HG02938 (cell line): ENCODE measurements at regions not wholly inside any gene's neighbourhood (a gene's known extent, or its start where the extent isn't known, plus 50 kb on each side); places are given as distances from the start of the nearest gene placed in this dataset.

ENCODE experiments used
- ATAC-seq: cut with Tn5 transposase; IDR thresholded peaks from one replicate; pipeline ENCODE4 v1.9.1; 2021; ENCODE audit warnings: mild to moderate bottlenecking, moderate library complexity; ENCODE audit not compliant: unreplicated experiment

- peak; percentile 42 for ATAC-seq
Observed at GRCh38 chr1:38558500-38559445, 300.8 kb downstream of the RRAGC start.

GRCh38 chr1:38558055-38558454 lies 301.5 kb downstream of the RRAGC start:
- no peak for ATAC-seq

DNA sequence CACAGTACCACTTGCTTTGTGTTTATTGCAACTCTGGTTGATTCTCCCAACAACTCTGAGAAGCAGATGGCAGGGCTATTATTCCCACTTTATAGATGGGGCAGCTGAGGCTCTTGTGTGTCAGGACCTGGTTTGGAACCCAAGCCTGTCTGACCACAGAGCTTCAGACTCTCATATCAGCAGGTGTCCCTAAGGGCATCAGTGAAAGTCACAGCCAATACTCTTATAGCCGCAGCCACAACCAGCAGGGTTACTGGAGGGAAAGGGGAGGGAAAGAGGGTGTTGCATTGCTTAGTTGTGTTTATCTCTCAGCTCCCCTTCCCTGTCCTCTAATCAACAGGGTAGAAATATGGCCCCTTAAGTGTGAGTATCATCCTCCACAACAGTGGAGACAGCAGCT lies 304.0 kb downstream of the RRAGC start:
- ATAC-seq = no peak

DNA sequence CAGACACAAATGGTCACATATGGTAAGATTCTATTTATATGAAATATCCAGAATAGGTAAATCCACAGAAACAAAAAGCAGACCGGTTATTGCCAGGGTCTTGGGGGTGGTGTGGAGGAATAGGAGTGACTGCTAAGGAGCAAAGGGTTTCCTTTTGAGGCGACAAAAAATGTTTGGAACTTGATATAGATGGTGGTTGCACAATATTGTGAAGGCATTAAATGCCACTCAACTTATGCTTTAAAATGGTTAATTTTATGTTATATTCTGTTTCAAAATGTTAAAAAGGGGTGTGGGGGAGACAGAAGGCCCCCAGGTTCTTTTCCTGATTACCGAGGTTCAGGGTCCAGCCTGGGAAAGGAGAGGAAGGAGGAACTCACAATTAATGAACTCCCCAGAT lies 304.4 kb downstream of the RRAGC start:
- ATAC-seq = no peak

DNA sequence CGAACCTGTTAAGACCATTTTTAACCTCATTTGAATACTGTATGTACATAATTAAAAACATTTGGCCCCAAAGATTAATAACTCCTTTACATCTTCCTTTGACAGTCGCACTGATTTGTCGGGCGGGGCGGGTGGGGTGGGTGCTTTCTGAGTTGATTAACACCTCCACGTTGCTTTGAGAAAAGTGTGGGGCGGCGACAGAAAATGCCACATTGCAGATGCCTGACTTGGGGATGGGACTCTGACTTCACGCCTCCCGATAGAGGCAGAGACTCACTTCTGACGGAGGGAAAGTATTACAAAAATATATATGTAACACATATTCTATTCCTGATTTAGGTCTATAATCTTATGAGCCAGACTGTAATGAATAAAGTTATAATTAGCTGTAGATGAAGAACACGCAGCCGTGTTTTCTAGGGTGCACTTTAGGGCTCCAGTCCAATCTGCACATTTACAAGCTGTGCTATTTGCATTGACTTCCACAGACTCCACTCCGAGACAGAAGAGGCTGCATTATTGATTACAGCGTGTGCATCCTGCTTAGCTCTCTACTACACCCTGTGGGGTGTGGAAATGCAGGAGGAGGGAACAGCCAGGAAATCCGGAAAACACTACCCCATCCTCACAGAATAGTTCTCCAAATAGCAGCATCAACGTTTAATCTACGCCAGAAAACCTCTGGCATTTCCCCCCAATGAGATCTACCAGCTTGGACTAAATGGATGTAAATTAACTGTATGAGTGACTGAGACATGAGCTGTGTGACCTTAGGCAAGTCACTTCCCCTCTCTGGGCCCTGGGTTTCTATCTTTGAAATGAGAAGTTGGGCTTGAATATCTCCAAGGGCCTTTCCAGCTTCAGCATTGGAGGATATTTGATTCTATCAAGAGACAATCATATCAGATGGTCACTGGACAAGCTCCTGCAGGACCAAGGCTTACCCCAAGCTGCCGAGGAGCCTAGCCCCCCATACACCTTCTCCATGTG lies 308.0 kb downstream of the RRAGC start:
- ATAC-seq = no peak

DNA sequence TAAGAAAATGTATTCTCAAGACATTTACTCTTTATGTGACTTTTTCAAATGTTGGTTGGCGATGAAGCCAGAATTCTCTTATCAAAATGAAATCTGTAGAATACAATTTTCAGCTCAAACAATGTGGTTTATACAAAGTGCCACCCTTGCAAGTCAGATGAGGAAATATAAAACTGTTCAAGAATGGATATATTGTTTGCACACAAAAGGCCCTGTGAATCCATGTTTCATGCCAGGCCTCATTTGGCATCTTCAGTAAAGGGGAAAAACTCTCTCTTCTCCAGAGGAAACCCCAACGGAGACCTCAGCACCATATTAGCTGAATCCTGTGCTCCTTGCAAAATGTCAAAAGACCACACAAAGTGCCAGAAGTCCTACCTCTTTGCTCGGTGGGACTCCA lies 310.4 kb downstream of the RRAGC start:
- no peak for ATAC-seq

DNA sequence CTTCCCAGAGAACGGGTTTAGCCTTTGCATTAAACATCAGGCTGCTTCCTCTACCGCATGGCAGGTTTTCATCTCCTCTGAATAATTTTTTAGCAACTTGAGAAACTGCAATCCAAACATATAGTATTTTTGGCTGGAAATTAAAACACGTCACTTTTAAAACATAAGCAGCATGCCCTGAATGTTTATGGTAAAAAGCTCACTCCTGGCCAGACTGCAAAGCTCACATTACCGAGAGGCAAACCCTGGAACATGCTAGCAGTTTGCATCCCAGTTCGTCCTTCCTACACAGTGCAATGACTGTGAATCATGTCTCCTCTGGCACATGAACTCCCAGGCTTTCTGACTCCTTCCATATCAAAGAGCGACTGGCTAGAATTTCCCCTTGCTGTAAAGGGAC lies 312.3 kb downstream of the RRAGC start:
- ATAC-seq = no peak

DNA sequence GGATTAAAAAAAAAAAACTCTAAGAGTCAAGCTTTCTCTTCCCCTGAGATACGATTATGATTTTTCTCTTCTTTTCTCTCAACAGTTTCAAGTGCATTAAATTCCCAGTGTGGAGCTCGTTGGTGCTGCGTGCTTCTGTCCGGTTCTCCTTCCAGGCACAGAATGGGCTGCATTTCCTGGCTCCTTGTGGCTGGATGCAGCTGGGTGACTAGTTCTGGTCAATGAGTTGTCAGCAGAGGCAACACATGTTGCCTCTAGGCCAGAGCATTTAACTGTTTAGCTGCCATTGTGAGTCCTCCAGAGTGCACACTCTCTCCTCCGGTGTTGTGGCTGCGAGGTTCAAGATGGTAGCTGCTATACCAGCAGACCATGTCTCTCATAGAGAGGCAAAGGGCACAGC lies 312.9 kb downstream of the RRAGC start:
- no peak for ATAC-seq

DNA sequence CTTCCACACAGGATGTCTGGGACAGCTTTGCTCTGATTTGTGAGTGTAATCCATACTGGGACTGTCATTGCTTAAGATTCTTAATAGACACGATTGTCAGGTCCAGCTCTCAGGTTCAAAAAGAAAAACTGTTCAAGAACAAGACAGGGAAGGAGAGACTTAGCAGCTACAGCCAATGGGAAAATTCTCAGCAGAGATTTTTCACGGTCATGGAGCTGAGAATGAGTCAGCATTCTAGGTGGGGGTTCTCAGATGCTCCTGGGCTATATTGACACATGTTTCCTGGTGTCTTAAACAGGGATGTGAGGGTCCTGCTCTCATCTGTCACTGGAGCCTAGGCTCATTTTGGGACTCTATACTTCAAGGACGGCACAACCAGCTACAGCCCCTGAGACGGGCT lies 318.3 kb downstream of the RRAGC start:
- no peak for ATAC-seq

DNA sequence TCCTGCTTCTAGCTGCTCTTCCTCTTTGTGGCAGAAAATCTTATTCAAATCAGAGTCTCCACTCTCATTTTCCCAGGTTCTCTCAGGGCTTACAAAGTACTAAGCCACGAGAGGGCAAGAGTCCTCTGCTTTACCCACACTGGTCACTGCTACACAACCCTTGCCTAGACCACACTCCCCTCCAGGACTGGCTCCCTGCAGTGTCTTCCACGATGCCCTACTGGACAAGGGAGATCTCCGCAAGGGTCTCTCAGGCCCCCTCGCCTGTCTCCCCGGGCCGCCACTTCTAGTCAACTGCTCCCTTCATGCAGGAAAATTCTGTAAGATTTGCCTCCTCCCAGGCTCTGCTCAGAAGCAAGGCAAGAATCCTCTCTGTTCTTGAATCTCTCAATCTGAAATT lies 319.6 kb downstream of the RRAGC start:
- no peak for ATAC-seq

GRCh38 chr1:38538834-38539233 lies 320.7 kb downstream of the RRAGC start:
- ATAC-seq = no peak

DNA sequence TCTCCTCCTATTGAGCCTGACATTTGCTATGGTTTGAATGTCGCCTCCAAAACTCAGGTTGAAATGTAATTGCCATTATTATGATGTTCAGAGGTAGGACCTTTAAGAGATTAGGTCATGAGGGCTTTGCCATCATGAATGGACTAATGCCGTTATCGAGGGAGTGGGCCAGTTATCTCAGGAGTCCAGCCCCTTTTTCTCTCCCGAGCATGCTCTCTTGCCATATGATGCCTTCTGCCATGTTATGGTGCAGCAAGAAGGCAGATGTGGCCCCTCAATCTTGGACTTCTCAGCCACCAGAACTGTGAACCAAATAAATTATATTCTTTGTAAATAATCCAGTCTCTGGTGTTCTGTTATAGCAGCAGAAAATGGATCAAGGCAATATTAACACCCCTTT lies 323.5 kb downstream of the RRAGC start:
- ATAC-seq = no peak

DNA sequence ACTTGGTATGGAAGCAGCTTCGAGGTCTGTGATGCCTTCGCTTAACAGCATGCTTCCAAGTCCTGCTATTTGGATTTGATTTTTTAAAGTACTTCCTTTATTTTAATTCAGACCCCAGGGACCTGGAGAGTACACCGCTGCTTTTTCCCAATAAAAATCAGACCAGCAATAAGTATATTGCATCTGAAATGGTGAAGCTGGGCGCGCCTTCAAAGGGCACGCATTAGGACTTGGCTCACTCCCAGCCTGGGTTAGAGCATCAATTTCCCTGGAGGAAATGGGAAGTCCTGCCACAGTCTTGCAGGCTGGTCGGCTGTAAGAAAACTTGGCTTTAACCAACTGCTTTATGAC lies 325.1 kb downstream of the RRAGC start:
- no peak for ATAC-seq

DNA sequence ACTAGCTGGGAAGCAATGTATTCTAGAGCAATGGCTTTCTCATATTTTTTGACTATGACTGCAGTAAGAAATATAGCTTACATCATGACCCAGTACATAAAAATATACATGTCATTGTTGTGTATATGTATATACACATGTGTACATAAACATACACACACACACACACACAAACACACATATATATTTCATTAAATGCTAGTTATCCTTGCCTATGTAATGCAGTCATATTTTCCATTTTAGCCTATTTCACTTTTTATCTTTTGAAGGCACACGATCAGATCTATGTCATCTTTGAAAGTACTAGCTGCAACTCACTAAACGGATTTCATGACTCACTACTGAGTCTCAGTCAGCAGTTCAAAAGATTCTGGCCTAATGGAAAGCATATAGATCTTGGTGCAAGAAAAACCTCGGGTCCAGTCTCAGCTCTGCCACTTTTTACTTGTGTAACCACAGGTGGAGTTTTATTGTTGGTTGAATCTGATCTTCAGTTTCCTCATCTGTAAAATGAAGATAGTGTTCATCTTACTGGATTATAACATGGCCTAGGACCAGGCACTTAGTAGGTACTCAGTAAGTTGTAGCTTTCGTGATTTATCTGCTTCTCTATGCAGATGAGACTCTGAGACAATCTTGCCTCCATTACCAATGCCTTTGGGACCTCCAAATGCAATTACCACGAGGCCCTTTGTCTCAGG lies 325.6 kb downstream of the RRAGC start:
- ATAC-seq = no peak

GRCh38 chr1:38530957-38531356 lies 328.6 kb downstream of the RRAGC start:
- no peak for ATAC-seq

DNA sequence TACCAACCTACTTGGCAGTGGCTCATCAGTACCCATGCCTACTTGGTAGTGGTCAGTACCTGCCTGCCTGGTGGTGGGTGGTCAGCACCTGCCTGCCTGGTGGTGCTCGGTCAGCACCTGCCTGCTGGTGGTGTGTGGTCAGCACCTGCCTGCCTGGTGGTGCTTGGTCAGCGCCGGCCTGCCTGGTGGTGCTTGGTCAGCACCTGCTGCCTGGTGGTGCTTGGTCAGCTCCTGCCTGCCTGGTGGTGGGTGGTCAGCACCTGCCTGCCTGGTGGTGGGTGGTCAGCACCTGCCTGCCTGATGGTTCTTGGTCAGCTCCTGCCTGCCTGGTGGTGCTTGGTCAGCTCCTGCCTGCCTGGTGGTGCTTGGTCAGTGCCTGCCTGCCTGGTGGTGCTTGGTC lies 329.6 kb downstream of the RRAGC start:
- ATAC-seq = no peak

GRCh38 chr1:38529391-38529790 lies 330.2 kb downstream of the RRAGC start:
- no peak for ATAC-seq

GRCh38 chr1:38528623-38529022 lies 330.9 kb downstream of the RRAGC start:
- ATAC-seq = no peak

GRCh38 chr1:38527373-38527966 lies 332.1 kb downstream of the RRAGC start:
- ATAC-seq = peak; percentile 99

DNA sequence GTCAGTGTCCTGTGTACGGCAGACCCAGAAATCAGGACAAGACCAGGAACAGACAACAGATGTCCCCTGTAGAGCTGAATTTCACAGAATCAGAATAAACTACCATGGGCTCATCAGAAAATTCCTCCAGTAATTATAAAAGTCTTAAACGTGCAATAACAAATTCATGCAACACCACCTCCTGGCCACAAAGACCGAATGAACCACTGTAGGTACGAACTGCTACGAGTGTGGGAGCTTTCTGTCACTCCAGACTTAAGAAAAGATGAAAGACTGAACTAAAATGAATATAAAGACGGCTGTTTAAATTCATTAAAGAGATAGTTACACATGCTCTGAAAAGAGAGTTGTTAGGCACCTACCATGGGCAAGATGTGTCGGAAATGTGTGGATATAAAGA lies 333.5 kb downstream of the RRAGC start:
- ATAC-seq = no peak
